ENCODE measurements at regions not wholly inside any gene's neighbourhood (a gene's known extent, or its start where the extent isn't known, plus 50 kb on each side); places are given as distances from the start of the nearest gene placed in this dataset.
"Not testable (repeated sequence)": the region's sequence is repeated elsewhere in the genome, so short reads cannot be mapped to it uniquely, and the experiment has no call there.

DNA sequence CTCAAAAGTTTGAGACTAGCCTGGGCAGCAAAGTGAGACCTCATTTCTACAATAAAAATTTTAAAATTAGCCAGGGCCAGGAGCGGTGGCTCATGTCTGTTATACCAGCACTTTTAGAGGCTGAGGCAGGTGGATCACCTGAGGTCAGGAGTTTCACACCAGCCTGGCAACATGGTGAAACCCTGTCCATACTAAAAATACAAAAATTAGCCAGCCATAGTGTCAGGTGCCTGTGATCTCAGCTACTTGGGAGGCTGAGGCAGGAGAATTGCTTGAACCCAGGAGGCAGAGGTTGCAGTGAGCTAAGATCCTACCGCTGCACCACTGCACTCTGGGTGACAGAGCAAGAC is 85.1 kb upstream of the MAP4 start:
- H3K36me3 ChIP-seq (ENCODE audit: control insufficient read depth, insufficient read depth, low read length); H3K4me1 ChIP-seq (ENCODE audit: control insufficient read depth, insufficient read depth, low read length); H3K27me3 ChIP-seq (ENCODE audit: control insufficient read depth, insufficient read depth, low read length); H3K9me3 ChIP-seq (ENCODE audit: control insufficient read depth, insufficient read depth, low read length); DNase-seq (ENCODE audit: low read depth in 4 of 6, low spot score in 6 of 6); H3K27ac ChIP-seq (ENCODE audit: low read depth, low read length); H3K4me3 ChIP-seq (ENCODE audit: low read depth, low read length): not testable (repeated sequence)
- whole genome bisulfite sequencing (ENCODE audit: insufficient coverage): 94% methylated on average over 2 of the region's 2 CpGs

DNA sequence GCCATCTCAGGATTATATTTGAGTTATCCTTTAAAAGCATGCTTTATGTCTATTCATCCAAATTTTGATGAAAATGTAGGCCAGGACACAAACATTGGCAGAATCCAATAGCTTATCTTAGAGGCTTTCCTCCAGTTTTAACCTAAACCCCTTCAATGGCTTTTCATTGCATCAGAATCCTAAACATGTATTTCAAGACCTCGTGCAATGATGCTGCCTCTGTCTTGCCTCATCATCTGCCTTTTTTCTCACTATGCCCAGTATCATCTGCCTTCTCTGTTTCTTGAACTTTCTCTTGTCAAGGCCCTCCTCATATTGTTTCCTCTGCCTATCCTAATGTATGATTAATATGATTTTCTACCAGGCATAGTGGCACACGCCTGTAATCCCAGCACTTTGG is 76.1 kb upstream of the MAP4 start:
- WGBS (ENCODE audit: insufficient coverage): 90% methylated on average over 1 of the region's 2 CpGs

DNA sequence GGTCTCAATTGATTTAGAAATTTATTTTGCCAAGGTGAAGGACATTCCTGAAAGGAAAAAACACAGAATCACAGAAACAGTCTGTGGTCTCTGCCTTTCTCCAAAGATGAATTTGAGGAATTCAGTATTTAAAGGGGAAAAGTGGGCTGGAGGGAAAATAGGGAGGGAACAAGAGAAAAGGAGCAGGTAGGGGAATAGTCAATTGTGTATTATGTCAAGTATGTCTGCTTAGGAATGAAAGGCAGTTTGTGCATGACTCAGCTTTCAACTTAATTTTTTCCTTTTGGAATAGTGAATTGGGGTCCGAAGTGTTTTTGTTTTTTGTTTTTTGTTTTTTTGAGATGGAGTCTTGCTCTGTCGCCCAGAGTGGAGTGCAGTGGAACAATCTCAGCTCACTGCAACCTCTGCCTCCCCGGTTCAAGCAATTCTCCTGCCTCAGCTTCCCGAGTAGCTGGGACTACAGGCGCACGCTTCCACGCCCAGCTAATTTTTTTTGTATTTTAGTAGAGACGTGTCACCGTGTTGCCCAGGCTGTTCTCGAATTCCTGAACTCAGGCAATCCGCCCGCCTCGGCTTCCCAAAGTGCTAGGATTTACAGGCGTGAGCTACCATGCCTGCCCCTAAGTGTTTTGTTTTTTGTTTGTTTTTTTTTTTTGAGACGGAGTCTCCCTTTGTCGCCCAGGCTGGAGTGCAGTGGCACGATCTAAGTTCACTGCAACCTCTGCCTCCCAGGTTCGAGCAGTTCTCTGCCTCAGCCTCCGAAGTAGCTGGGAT is 74.1 kb upstream of the MAP4 start:
- Histone ChIP-seq H3K27me3 (ENCODE audit: control insufficient read depth, insufficient read depth, low read length) (no peaks in the 10 kb centered on the region), H3K4me3 (ENCODE audit: low read depth, low read length) (no peak overlapping the region), H3K36me3 (ENCODE audit: control insufficient read depth, insufficient read depth, low read length) (no peaks in the 10 kb centered on the region), H3K4me1 (ENCODE audit: control insufficient read depth, insufficient read depth, low read length) (peaks cover 22% of the 10 kb centered on the region), H3K9me3 (ENCODE audit: control insufficient read depth, insufficient read depth, low read length) (no peaks in the 10 kb centered on the region), H3K27ac (ENCODE audit: low read depth, low read length) (no peak overlapping the region)
- no peak for DNase-seq (ENCODE audit: low read depth in 4 of 6, low spot score in 6 of 6)
- WGBS (ENCODE audit: insufficient coverage): 81% methylated on average over 12 of the region's 19 CpGs

More for the DNA sequence above, 76.1 kb upstream of the MAP4 start:
- H3K4me3 ChIP-seq (ENCODE audit: low read depth, low read length): no peak overlapping the region
- H3K4me1 ChIP-seq (ENCODE audit: control insufficient read depth, insufficient read depth, low read length): peaks cover 10% of the 10 kb centered on the region
- DNase-seq (ENCODE audit: low read depth in 4 of 6, low spot score in 6 of 6): no peak
- H3K9me3 ChIP-seq (ENCODE audit: control insufficient read depth, insufficient read depth, low read length): no peaks in the 10 kb centered on the region
- H3K36me3 ChIP-seq (ENCODE audit: control insufficient read depth, insufficient read depth, low read length): no peaks in the 10 kb centered on the region
- H3K27me3 ChIP-seq (ENCODE audit: control insufficient read depth, insufficient read depth, low read length): no peaks in the 10 kb centered on the region
- H3K27ac ChIP-seq (ENCODE audit: low read depth, low read length): no peak overlapping the region

DNA sequence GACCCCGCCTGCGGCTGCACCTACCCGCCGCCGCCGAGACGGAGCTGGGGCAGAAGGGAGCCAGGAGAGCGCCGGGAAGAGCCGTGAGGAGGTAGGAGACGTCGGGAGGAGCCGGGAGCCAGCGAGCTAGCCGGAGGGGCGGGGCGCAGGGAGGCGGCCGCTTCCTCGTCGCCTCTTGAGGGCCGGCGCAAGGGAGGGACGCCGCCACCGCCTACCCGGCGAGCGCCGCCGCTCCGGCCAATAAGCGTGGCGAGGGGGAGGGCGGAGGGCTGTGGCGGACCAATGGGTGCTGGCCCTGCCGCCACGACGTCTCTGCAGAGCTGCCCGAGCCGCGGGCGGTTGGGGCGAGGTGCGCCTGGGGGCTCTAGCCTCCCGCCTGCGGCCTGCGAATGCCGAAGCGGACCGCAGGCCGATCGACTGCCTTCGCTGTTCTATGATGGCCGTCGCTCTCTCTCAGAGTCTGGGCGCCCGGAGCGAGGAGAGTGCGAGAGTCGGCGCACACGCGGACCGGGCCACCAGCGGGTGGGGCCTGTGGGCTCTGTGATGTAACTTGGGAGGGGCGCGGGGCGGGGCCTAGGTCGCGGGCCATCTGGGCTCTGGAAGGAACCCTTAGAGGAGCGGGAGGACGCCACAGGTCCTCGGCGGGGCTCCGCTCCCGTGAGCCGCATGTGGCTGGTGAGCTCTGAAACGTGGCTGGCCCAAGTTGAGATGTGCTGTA is 72.7 kb upstream of the MAP4 start:
- H3K27ac ChIP-seq (ENCODE audit: low read depth, low read length): peak overlapping the region; percentile 99
- peaks cover 22% of the 10 kb centered on the region for H3K4me1 ChIP-seq (ENCODE audit: control insufficient read depth, insufficient read depth, low read length)
- peak; percentile 86 to 99 (median 92) for DNase-seq (ENCODE audit: low read depth in 4 of 6, low spot score in 6 of 6)
- peak overlapping the region; percentile 87 for H3K4me3 ChIP-seq (ENCODE audit: low read depth, low read length)
- no peaks in the 10 kb centered on the region for H3K27me3 ChIP-seq (ENCODE audit: control insufficient read depth, insufficient read depth, low read length)
- no peaks in the 10 kb centered on the region for H3K36me3 ChIP-seq (ENCODE audit: control insufficient read depth, insufficient read depth, low read length)
- H3K9me3 ChIP-seq (ENCODE audit: control insufficient read depth, insufficient read depth, low read length): no peaks in the 10 kb centered on the region
- 0% methylated on average over 72 of the region's 79 CpGs for WGBS (ENCODE audit: insufficient coverage)

DNA sequence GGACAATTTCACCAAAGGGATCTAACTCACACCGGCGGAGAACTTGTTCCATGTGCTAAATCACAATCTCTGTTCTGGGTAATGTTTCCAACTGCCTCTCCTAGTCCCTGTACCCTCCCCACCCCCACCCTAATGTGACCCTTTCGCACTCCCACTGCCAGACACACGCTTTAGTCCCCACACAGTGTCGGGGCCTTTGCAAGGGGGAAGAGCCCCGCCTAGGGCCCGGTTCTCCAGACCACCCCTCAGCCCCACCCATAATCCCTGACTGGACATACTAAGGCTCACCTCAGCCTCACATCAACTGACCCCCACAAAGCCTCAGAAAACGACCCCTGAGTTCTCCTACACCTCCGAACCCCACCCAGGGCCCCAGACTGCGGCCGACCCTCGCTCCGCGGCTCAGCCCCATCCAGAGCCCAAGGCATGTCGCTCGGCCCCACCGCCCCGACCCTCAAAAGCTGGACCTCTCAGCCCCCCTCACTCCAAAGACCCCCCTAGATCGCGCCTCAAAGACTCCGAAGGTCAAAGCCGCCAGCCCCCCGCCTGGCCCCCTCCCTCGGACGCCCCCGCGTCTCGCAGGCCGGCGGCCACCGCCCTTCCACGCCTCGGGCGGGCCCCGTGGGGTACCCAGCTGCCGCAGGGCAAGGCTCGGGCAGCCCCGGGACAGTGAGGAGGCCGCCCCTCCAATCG is 72.0 kb upstream of the MAP4 start:
- no peaks in the 10 kb centered on the region for H3K9me3 ChIP-seq (ENCODE audit: control insufficient read depth, insufficient read depth, low read length)
- no peaks in the 10 kb centered on the region for H3K27me3 ChIP-seq (ENCODE audit: control insufficient read depth, insufficient read depth, low read length)
- 0% methylated on average over 36 of the region's 40 CpGs for WGBS (ENCODE audit: insufficient coverage)
- H3K4me3 ChIP-seq (ENCODE audit: low read depth, low read length): peak overlapping the region; percentile 87
- peak overlapping the region; percentile 99 for H3K27ac ChIP-seq (ENCODE audit: low read depth, low read length)
- H3K4me1 ChIP-seq (ENCODE audit: control insufficient read depth, insufficient read depth, low read length): peaks cover 22% of the 10 kb centered on the region
- peak in 2 of 6 donors; percentile 19 to 64 for DNase-seq (ENCODE audit: low read depth in 4 of 6, low spot score in 6 of 6)
- no peaks in the 10 kb centered on the region for H3K36me3 ChIP-seq (ENCODE audit: control insufficient read depth, insufficient read depth, low read length)

DNA sequence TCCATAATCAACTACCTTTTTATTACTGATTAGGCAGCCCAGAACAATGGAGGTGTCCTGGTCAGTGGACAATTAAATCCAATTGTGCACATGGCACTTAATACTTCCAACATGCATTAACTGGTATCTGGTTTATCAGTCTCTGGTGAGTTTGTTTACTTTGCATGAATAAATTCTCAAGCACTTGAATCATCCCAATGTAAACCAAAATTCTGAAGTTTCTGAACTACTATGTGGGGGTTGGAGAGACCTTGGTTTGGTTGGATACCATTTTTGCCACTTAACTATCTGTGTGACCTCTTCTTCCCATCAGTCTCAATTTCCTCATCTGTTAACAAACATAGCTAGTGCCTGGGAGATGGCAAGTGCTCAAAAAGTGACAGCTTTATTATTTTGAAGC is 70.5 kb upstream of the MAP4 start:
- no peak for DNase-seq (ENCODE audit: low read depth in 4 of 6, low spot score in 6 of 6)
- H3K36me3 ChIP-seq (ENCODE audit: control insufficient read depth, insufficient read depth, low read length): no peaks in the 10 kb centered on the region
- H3K27ac ChIP-seq (ENCODE audit: low read depth, low read length): peak overlapping the region; percentile 99
- H3K4me1 ChIP-seq (ENCODE audit: control insufficient read depth, insufficient read depth, low read length): peaks cover 22% of the 10 kb centered on the region
- H3K27me3 ChIP-seq (ENCODE audit: control insufficient read depth, insufficient read depth, low read length): no peaks in the 10 kb centered on the region
- no peak overlapping the region for H3K4me3 ChIP-seq (ENCODE audit: low read depth, low read length)
- H3K9me3 ChIP-seq (ENCODE audit: control insufficient read depth, insufficient read depth, low read length): no peaks in the 10 kb centered on the region

DNA sequence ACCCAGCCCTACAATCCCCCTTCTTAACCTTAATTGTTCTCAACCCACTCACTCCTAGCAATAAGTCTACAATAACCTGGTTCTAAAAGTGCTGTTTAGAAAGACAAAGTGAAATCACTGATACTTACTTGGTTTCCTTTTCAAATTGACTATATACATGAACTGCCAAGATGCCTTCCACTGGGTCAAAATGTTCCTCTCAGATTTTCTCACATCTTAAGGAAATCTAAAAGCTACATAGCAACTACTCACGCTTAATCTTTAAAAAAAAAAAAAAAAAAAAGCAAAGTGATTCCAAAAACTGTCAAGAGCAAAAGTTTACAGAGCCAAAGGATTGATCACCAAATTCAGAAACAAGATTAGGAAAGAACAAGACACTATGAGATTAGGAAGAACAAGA is 68.7 kb upstream of the MAP4 start:
- no peaks in the 10 kb centered on the region for H3K27me3 ChIP-seq (ENCODE audit: control insufficient read depth, insufficient read depth, low read length)
- WGBS (ENCODE audit: insufficient coverage): no CpG with 5 or more reads among the region's 1 CpG
- no peak for DNase-seq (ENCODE audit: low read depth in 4 of 6, low spot score in 6 of 6)
- no peaks in the 10 kb centered on the region for H3K36me3 ChIP-seq (ENCODE audit: control insufficient read depth, insufficient read depth, low read length)
- no peak overlapping the region for H3K4me3 ChIP-seq (ENCODE audit: low read depth, low read length)
- no peak overlapping the region for H3K27ac ChIP-seq (ENCODE audit: low read depth, low read length)
- H3K4me1 ChIP-seq (ENCODE audit: control insufficient read depth, insufficient read depth, low read length): peaks cover 22% of the 10 kb centered on the region
- H3K9me3 ChIP-seq (ENCODE audit: control insufficient read depth, insufficient read depth, low read length): no peaks in the 10 kb centered on the region

DNA sequence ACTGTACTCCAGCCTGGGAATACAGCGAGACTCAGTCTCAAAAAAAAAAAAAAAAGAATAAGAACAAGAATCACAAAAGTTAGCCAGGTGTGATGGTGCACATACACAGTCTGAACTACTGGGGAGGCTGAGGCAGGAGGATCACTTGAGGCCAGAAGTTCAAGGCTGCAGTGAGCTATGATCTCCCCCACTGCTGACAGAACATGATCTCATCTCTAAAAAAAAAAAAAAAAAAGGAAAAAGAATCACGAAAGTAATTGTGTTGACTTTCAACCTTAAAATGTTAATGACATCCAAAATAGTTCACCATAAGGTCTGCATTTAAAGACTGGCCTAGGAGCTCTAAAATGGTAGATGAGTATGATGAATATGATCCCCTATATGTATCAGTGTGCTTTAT is 68.0 kb upstream of the MAP4 start:
- H3K27ac ChIP-seq (ENCODE audit: low read depth, low read length): no peak overlapping the region
- no CpG with 5 or more reads among the region's 2 CpGs for WGBS (ENCODE audit: insufficient coverage)
- no peaks in the 10 kb centered on the region for H3K9me3 ChIP-seq (ENCODE audit: control insufficient read depth, insufficient read depth, low read length)

DNA sequence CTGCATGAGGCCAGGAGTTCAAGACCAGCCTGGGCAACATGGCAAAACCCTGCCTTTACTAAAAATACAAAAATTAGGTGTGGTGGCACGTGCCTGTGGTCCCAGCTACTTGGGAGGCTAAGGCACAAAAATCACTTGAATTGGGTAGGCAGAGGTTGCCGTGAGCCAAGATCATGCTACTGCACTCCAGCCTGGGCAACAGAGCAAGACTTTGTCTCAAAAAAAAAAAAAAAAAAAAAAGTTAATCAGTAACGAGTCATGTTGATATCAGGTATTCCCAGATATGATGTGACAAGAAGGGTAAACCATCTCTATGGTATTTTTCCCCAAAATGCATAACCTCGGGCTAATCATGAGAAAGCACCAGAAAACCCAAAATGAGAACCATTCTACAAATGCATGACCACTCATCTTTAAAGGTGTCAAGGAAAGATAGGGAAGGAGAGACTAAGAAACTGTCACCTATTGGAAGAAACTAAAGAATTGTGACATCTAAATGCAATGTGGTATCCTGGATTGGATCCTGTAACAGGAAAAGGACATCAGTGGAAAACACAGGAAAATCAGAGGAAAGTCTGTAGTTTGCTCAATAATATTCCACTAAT is 66.5 kb upstream of the MAP4 start:
- Histone ChIP-seq H3K36me3 (ENCODE audit: control insufficient read depth, insufficient read depth, low read length) (no peaks in the 10 kb centered on the region), H3K27ac (ENCODE audit: low read depth, low read length) (no peak overlapping the region), H3K4me1 (ENCODE audit: control insufficient read depth, insufficient read depth, low read length) (peaks cover 15% of the 10 kb centered on the region), H3K4me3 (ENCODE audit: low read depth, low read length) (no peak overlapping the region), H3K9me3 (ENCODE audit: control insufficient read depth, insufficient read depth, low read length) (no peaks in the 10 kb centered on the region), H3K27me3 (ENCODE audit: control insufficient read depth, insufficient read depth, low read length) (no peaks in the 10 kb centered on the region)
- no CpG with 5 or more reads among the region's 4 CpGs for WGBS (ENCODE audit: insufficient coverage)
- DNase-seq (ENCODE audit: low read depth in 4 of 6, low spot score in 6 of 6): no peak

More for the DNA sequence above, 68.0 kb upstream of the MAP4 start:
- DNase-seq (ENCODE audit: low read depth in 4 of 6, low spot score in 6 of 6): no peak
- Histone ChIP-seq H3K27me3 (ENCODE audit: control insufficient read depth, insufficient read depth, low read length) (no peaks in the 10 kb centered on the region), H3K36me3 (ENCODE audit: control insufficient read depth, insufficient read depth, low read length) (no peaks in the 10 kb centered on the region), H3K4me3 (ENCODE audit: low read depth, low read length) (no peak overlapping the region), H3K4me1 (ENCODE audit: control insufficient read depth, insufficient read depth, low read length) (peaks cover 16% of the 10 kb centered on the region)

Data from spinal cord (tissue), 9 donors.